ENCODE measurements at regions not wholly inside any gene's neighbourhood (a gene's known extent, or its start where the extent isn't known, plus 50 kb on each side); places are given as distances from the start of the nearest gene placed in this dataset.

- Histone ChIP-seq H3K36me3 (ENCODE audit: control insufficient read depth in 2 of 2, insufficient read depth in 2 of 2, low read length in 2 of 2) (no peaks in the 10 kb centered on the region), H3K9ac (ENCODE audit: low read depth in 1 of 2, low read length in 2 of 2) (no peak overlapping the region), H3K4me1 (ENCODE audit: control insufficient read depth in 2 of 2, insufficient read depth in 2 of 2, low read length in 2 of 2) (no peaks in the 10 kb centered on the region), H3K9me3 (ENCODE audit: control insufficient read depth in 2 of 2, low read length in 2 of 2) (no peaks in the 10 kb centered on the region), H3K27me3 (ENCODE audit: control insufficient read depth in 2 of 2, insufficient read depth in 2 of 2, low read length in 2 of 2) (no peaks in the 10 kb centered on the region), H3K4me3 (ENCODE audit: low read length in 2 of 2) (no peak overlapping the region), H3K27ac (ENCODE audit: low read depth in 2 of 2, low read length in 2 of 2) (no peak overlapping the region)
These were observed 852.3 kb downstream of the BRD1 start for GRCh38 chr22:48975316-48975741.

- no peak overlapping the region for H3K4me3 ChIP-seq (ENCODE audit: low read length in 2 of 2)
- H3K36me3 ChIP-seq (ENCODE audit: control insufficient read depth in 2 of 2, insufficient read depth in 2 of 2, low read length in 2 of 2): no peaks in the 10 kb centered on the region
- H3K9me3 ChIP-seq (ENCODE audit: control insufficient read depth in 2 of 2, low read length in 2 of 2): no peaks in the 10 kb centered on the region
- no peak overlapping the region for H3K9ac ChIP-seq (ENCODE audit: low read depth in 1 of 2, low read length in 2 of 2)
- no peak overlapping the region for H3K27ac ChIP-seq (ENCODE audit: low read depth in 2 of 2, low read length in 2 of 2)
- H3K27me3 ChIP-seq (ENCODE audit: control insufficient read depth in 2 of 2, insufficient read depth in 2 of 2, low read length in 2 of 2): no peaks in the 10 kb centered on the region
- no peaks in the 10 kb centered on the region for H3K4me1 ChIP-seq (ENCODE audit: control insufficient read depth in 2 of 2, insufficient read depth in 2 of 2, low read length in 2 of 2)
These were observed 853.0 kb downstream of the BRD1 start for GRCh38 chr22:48974443-48975315.

GRCh38 chr22:48973694-48974041 is 854.0 kb downstream of the BRD1 start:
- H3K4me1 ChIP-seq (ENCODE audit: control insufficient read depth in 2 of 2, insufficient read depth in 2 of 2, low read length in 2 of 2): no peaks in the 10 kb centered on the region
- H3K27me3 ChIP-seq (ENCODE audit: control insufficient read depth in 2 of 2, insufficient read depth in 2 of 2, low read length in 2 of 2): no peaks in the 10 kb centered on the region
- no peak overlapping the region for H3K4me3 ChIP-seq (ENCODE audit: low read length in 2 of 2)
- no peaks in the 10 kb centered on the region for H3K36me3 ChIP-seq (ENCODE audit: control insufficient read depth in 2 of 2, insufficient read depth in 2 of 2, low read length in 2 of 2)
- no peak overlapping the region for H3K9ac ChIP-seq (ENCODE audit: low read depth in 1 of 2, low read length in 2 of 2)
- H3K27ac ChIP-seq (ENCODE audit: low read depth in 2 of 2, low read length in 2 of 2): no peak overlapping the region
- H3K9me3 ChIP-seq (ENCODE audit: control insufficient read depth in 2 of 2, low read length in 2 of 2): no peaks in the 10 kb centered on the region

GRCh38 chr22:48972979-48973693 is 854.5 kb downstream of the BRD1 start:
- no peaks in the 10 kb centered on the region for H3K27me3 ChIP-seq (ENCODE audit: control insufficient read depth in 2 of 2, insufficient read depth in 2 of 2, low read length in 2 of 2)
- H3K9ac ChIP-seq (ENCODE audit: low read depth in 1 of 2, low read length in 2 of 2): no peak overlapping the region
- H3K9me3 ChIP-seq (ENCODE audit: control insufficient read depth in 2 of 2, low read length in 2 of 2): no peaks in the 10 kb centered on the region
- H3K36me3 ChIP-seq (ENCODE audit: control insufficient read depth in 2 of 2, insufficient read depth in 2 of 2, low read length in 2 of 2): no peaks in the 10 kb centered on the region
- peaks cover 0 to 3% of the 10 kb centered on the region in 2 donors for H3K4me1 ChIP-seq (ENCODE audit: control insufficient read depth in 2 of 2, insufficient read depth in 2 of 2, low read length in 2 of 2)
- no peak overlapping the region for H3K27ac ChIP-seq (ENCODE audit: low read depth in 2 of 2, low read length in 2 of 2)
- H3K4me3 ChIP-seq (ENCODE audit: low read length in 2 of 2): no peak overlapping the region

- Histone ChIP-seq H3K36me3 (ENCODE audit: control insufficient read depth in 2 of 2, insufficient read depth in 2 of 2, low read length in 2 of 2) (no peaks in the 10 kb centered on the region), H3K4me1 (ENCODE audit: control insufficient read depth in 2 of 2, insufficient read depth in 2 of 2, low read length in 2 of 2) (peaks cover 0 to 3% of the 10 kb centered on the region in 2 donors), H3K27ac (ENCODE audit: low read depth in 2 of 2, low read length in 2 of 2) (no peak overlapping the region), H3K9me3 (ENCODE audit: control insufficient read depth in 2 of 2, low read length in 2 of 2) (no peaks in the 10 kb centered on the region), H3K27me3 (ENCODE audit: control insufficient read depth in 2 of 2, insufficient read depth in 2 of 2, low read length in 2 of 2) (no peaks in the 10 kb centered on the region), H3K4me3 (ENCODE audit: low read length in 2 of 2) (no peak overlapping the region), H3K9ac (ENCODE audit: low read depth in 1 of 2, low read length in 2 of 2) (no peak overlapping the region)
These were observed 859.3 kb downstream of the BRD1 start for GRCh38 chr22:48968201-48968959.

GRCh38 chr22:48963405-48963804 is 864.3 kb downstream of the BRD1 start:
- peaks cover 0 to 2% of the 10 kb centered on the region in 2 donors for H3K4me1 ChIP-seq (ENCODE audit: control insufficient read depth in 2 of 2, insufficient read depth in 2 of 2, low read length in 2 of 2)
- H3K9ac ChIP-seq (ENCODE audit: low read depth in 1 of 2, low read length in 2 of 2): no peak overlapping the region
- no peak overlapping the region for H3K27ac ChIP-seq (ENCODE audit: low read depth in 2 of 2, low read length in 2 of 2)
- H3K9me3 ChIP-seq (ENCODE audit: control insufficient read depth in 2 of 2, low read length in 2 of 2): no peaks in the 10 kb centered on the region
- no peak overlapping the region for H3K4me3 ChIP-seq (ENCODE audit: low read length in 2 of 2)
- no peaks in the 10 kb centered on the region for H3K36me3 ChIP-seq (ENCODE audit: control insufficient read depth in 2 of 2, insufficient read depth in 2 of 2, low read length in 2 of 2)
- H3K27me3 ChIP-seq (ENCODE audit: control insufficient read depth in 2 of 2, insufficient read depth in 2 of 2, low read length in 2 of 2): peaks cover 6 to 7% of the 10 kb centered on the region in 2 donors

- no peak overlapping the region for H3K27ac ChIP-seq (ENCODE audit: low read depth in 2 of 2, low read length in 2 of 2)
- H3K27me3 ChIP-seq (ENCODE audit: control insufficient read depth in 2 of 2, insufficient read depth in 2 of 2, low read length in 2 of 2): peaks cover 6 to 7% of the 10 kb centered on the region in 2 donors
- H3K4me3 ChIP-seq (ENCODE audit: low read length in 2 of 2): no peak overlapping the region
- no peaks in the 10 kb centered on the region for H3K9me3 ChIP-seq (ENCODE audit: control insufficient read depth in 2 of 2, low read length in 2 of 2)
- H3K36me3 ChIP-seq (ENCODE audit: control insufficient read depth in 2 of 2, insufficient read depth in 2 of 2, low read length in 2 of 2): no peaks in the 10 kb centered on the region
- H3K9ac ChIP-seq (ENCODE audit: low read depth in 1 of 2, low read length in 2 of 2): no peak overlapping the region
- no peaks in the 10 kb centered on the region for H3K4me1 ChIP-seq (ENCODE audit: control insufficient read depth in 2 of 2, insufficient read depth in 2 of 2, low read length in 2 of 2)
These were observed 866.0 kb downstream of the BRD1 start for GRCh38 chr22:48961705-48962104.

GRCh38 chr22:48960980-48961660 is 866.6 kb downstream of the BRD1 start:
- Histone ChIP-seq H3K27ac (ENCODE audit: low read depth in 2 of 2, low read length in 2 of 2) (no peak overlapping the region), H3K4me1 (ENCODE audit: control insufficient read depth in 2 of 2, insufficient read depth in 2 of 2, low read length in 2 of 2) (no peaks in the 10 kb centered on the region), H3K9me3 (ENCODE audit: control insufficient read depth in 2 of 2, low read length in 2 of 2) (no peaks in the 10 kb centered on the region), H3K36me3 (ENCODE audit: control insufficient read depth in 2 of 2, insufficient read depth in 2 of 2, low read length in 2 of 2) (no peaks in the 10 kb centered on the region), H3K4me3 (ENCODE audit: low read length in 2 of 2) (no peak overlapping the region), H3K27me3 (ENCODE audit: control insufficient read depth in 2 of 2, insufficient read depth in 2 of 2, low read length in 2 of 2) (peaks cover 6 to 7% of the 10 kb centered on the region in 2 donors), H3K9ac (ENCODE audit: low read depth in 1 of 2, low read length in 2 of 2) (no peak overlapping the region)

- Histone ChIP-seq H3K9ac (ENCODE audit: low read depth in 1 of 2, low read length in 2 of 2) (no peak overlapping the region), H3K36me3 (ENCODE audit: control insufficient read depth in 2 of 2, insufficient read depth in 2 of 2, low read length in 2 of 2) (no peaks in the 10 kb centered on the region), H3K27me3 (ENCODE audit: control insufficient read depth in 2 of 2, insufficient read depth in 2 of 2, low read length in 2 of 2) (peaks cover 6 to 7% of the 10 kb centered on the region in 2 donors), H3K9me3 (ENCODE audit: control insufficient read depth in 2 of 2, low read length in 2 of 2) (no peaks in the 10 kb centered on the region), H3K27ac (ENCODE audit: low read depth in 2 of 2, low read length in 2 of 2) (no peak overlapping the region), H3K4me1 (ENCODE audit: control insufficient read depth in 2 of 2, insufficient read depth in 2 of 2, low read length in 2 of 2) (no peaks in the 10 kb centered on the region), H3K4me3 (ENCODE audit: low read length in 2 of 2) (no peak overlapping the region)
These were observed 867.1 kb downstream of the BRD1 start for GRCh38 chr22:48960576-48960975.
